Kidney (tissue), 13 donors: ENCODE measurements at regions not wholly inside any gene's neighbourhood (a gene's known extent, or its start where the extent isn't known, plus 50 kb on each side); places are given as distances from the start of the nearest gene placed in this dataset.

Experiments
- DNase-seq, 5 donors: peaks; one replicate each; pipeline ENCODE4 v3.0.0-alpha.2; 2013 to 2020
- FAIRE-seq: peaks from 2 replicates; lab custom pipeline; 2012; peaks lifted over from hg19 to GRCh38; lab: Jason Lieb, UNC
- H3K27ac ChIP-seq, 2 donors: one replicate each; pipeline ENCODE4 v1.7.0; 2013; ENCODE audit warnings: low read depth in 2 of 2, low read length in 2 of 2, inconsistent platforms in 1 of 2
- H3K27me3 ChIP-seq: one replicate; pipeline ENCODE4 v1.7.1; 2013; ENCODE audit warnings: low read length, inconsistent platforms; ENCODE audit not compliant: control insufficient read depth, insufficient read depth
- H3K36me3 ChIP-seq, 3 donors: one replicate each; pipeline versions ENCODE4 v1.7.0 to v1.7.1; 2013; ENCODE audit warnings: low read length in 3 of 3, control low read depth in 1 of 3, inconsistent platforms in 1 of 3; ENCODE audit not compliant: insufficient read depth in 3 of 3, control insufficient read depth in 2 of 3
- H3K4me1 ChIP-seq, 3 donors: one replicate each; pipeline versions ENCODE4 v1.7.0 to v1.7.1; 2013; ENCODE audit warnings: low read length in 3 of 3, inconsistent platforms in 1 of 3, low read depth in 1 of 3; ENCODE audit not compliant: control insufficient read depth in 2 of 3, insufficient read depth in 2 of 3
- H3K4me3 ChIP-seq, 3 donors: one replicate each; pipeline versions ENCODE4 v1.7.0 to v1.8.1; 2013; ENCODE audit warnings: low read length in 3 of 3, control low read depth in 1 of 3, inconsistent platforms in 1 of 3
- H3K9ac ChIP-seq, 3 donors: one replicate each; pipeline versions ENCODE4 v1.7.0 to v1.7.1; 2013; ENCODE audit warnings: low read length in 3 of 3, control low read depth in 1 of 3, inconsistent platforms in 1 of 3
- H3K9me3 ChIP-seq, 3 donors: one replicate each; pipeline versions ENCODE4 v1.7.0 to v1.7.1; 2013; ENCODE audit warnings: low read length in 3 of 3, control low read depth in 1 of 3, inconsistent platforms in 1 of 3; ENCODE audit not compliant: control insufficient read depth in 2 of 3, insufficient read depth in 1 of 3
- CTCF ChIP-seq: IDR thresholded peaks from 3 replicates; pipeline ENCODE4 v1.5.1; 2012; ENCODE audit warnings: mild to moderate bottlenecking, moderate library complexity, borderline replicate concordance; ENCODE audit not compliant: insufficient read depth; ENCODE audit errors: extremely low read depth
- intact Hi-C: fragments of 100-400 bp; cut with DNase I; formaldehyde crosslinking; loops from one replicate; pipeline ENCODE4 v1.11.1; 2022
- donor health status: control.
- donor health status: control.
- donor health status: control.
- donor health status: control.
- donor health status: control.
- donor health status: DM: yes; HTN: yes; CAD: no.
- donor health status: Normal renal cell carcinoma (clear cell type).

- TF ChIP-seq CTCF = no peak
- H3K9me3 ChIP-seq = no peaks in the 10 kb centered on the region
- no peak overlapping the region for H3K4me3 ChIP-seq
- no peak overlapping the region for H3K27ac ChIP-seq
- intact Hi-C loops = no loop called here
- H3K9ac ChIP-seq = no peak overlapping the region
- H3K27me3 ChIP-seq = no peaks in the 10 kb centered on the region
- H3K4me1 ChIP-seq = no peaks in the 10 kb centered on the region
- FAIRE-seq (no peak), DNase-seq (peak in 1 of 5 donors; percentile 54)
- no peaks in the 10 kb centered on the region for H3K36me3 ChIP-seq
Observed at GRCh38 chr21:30935121-30935888, 53.9 kb upstream of the KRTAP11-1 start.

GRCh38 chr21:30932686-30933085 is 51.3 kb upstream of the KRTAP11-1 start:
- Histone ChIP-seq H3K4me1 (no peaks in the 10 kb centered on the region), H3K9me3 (no peaks in the 10 kb centered on the region), H3K27ac (no peak overlapping the region), H3K27me3 (no peaks in the 10 kb centered on the region), H3K4me3 (no peak overlapping the region), H3K9ac (no peak overlapping the region), H3K36me3 (no peaks in the 10 kb centered on the region)
- intact Hi-C loops = no loop called here
- DNase-seq = no peak
- TF ChIP-seq CTCF = no peak
- no peak for FAIRE-seq
